ENCODE measurements at regions not wholly inside any gene's neighbourhood (a gene's known extent, or its start where the extent isn't known, plus 50 kb on each side); places are given as distances from the start of the nearest gene placed in this dataset.

DNA sequence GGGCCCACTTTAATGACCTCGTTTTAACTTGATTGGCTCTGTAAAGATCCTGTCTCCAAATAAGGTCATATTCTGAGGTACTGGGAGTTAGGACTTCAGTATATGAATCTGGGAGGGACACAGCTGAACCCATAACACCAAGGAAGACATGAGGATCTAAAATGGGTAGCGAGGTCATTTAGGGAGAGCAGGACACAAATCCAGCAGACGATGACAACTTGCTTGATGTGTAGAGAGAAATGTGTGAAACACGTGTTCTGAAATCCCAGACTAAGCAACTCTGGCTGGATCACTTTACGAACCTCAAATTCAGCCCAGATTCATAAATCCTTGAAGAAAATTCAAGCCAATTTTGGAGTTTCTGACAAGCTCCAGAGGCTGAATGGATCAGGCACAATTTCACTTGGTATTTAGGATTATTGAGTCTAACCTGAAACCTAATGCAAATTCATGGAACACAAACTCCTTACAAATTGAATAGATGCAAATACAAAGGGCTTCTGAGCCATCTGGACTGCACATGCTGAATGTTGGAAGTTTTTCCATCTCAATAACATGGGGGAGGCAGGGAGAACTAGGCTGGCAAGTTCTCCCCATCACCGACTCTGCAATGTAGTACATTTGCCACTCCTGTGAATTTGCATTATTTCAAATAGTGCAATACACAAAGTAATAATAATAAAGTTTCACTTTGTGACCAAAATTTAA, 74.0 kb upstream of the SLC30A5 start:
- TF ChIP-seq, protein P1, sequence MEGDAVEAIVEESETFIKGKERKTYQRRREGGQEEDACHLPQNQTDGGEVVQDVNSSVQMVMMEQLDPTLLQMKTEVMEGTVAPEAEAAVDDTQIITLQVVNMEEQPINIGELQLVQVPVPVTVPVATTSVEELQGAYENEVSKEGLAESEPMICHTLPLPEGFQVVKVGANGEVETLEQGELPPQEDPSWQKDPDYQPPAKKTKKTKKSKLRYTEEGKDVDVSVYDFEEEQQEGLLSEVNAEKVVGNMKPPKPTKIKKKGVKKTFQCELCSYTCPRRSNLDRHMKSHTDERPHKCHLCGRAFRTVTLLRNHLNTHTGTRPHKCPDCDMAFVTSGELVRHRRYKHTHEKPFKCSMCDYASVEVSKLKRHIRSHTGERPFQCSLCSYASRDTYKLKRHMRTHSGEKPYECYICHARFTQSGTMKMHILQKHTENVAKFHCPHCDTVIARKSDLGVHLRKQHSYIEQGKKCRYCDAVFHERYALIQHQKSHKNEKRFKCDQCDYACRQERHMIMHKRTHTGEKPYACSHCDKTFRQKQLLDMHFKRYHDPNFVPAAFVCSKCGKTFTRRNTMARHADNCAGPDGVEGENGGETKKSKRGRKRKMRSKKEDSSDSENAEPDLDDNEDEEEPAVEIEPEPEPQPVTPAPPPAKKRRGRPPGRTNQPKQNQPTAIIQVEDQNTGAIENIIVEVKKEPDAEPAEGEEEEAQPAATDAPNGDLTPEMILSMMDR (conservative IDR thresholded peaks at IDR 0.05 in 1 of 2, IDR thresholded peaks at IDR 0.05 in 1 of 2; ENCODE audit: extremely low read depth in 1 of 2, insufficient read depth in 1 of 2, low read depth in 1 of 2, low read length in 2 of 2): no peak
- no peak for TF ChIP-seq EZH2 (IDR thresholded peaks at IDR 0.05; ENCODE audit: borderline replicate concordance, low read length)
